GM18951 (cell line): ENCODE measurements at regions not wholly inside any gene's neighbourhood (a gene's known extent, or its start where the extent isn't known, plus 50 kb on each side); places are given as distances from the start of the nearest gene placed in this dataset.

Experiments used
- POLR2A ChIP-seq: IDR thresholded peaks from 4 replicates; pipeline ENCODE4 v1.6.1; 2011; ENCODE audit warnings: mild to moderate bottlenecking; ENCODE audit not compliant: insufficient read length, insufficient read depth; ENCODE audit errors: extremely low read depth
- in situ Hi-C: fragments of 300-500 bp; cut with MboI; formaldehyde crosslinking; loops from one replicate; pipeline ENCODE4 v1.12.0; 2022; ENCODE audit warnings: low sequenced_read_pairs, mixed read lengths, inconsistent platforms; ENCODE audit not compliant: unreplicated experiment

- TF ChIP-seq POLR2A: no peak
- in situ Hi-C loops: no loop called here
Measured at GRCh38 chr11:10392095-10393079, 62.7 kb upstream of the AMPD3 start.

- TF ChIP-seq POLR2A: no peak
- in situ Hi-C loops: no loop called here
Measured at GRCh38 chr11:10394229-10395101, 60.6 kb upstream of the AMPD3 start.

- in situ Hi-C loops: no loop called here
- no peak for TF ChIP-seq POLR2A
Measured at GRCh38 chr11:10395166-10395897, 59.7 kb upstream of the AMPD3 start.

- in situ Hi-C loops: no loop called here
- no peak for TF ChIP-seq POLR2A
Measured at GRCh38 chr11:10396771-10397170, 58.3 kb upstream of the AMPD3 start.

- no peak for TF ChIP-seq POLR2A
- in situ Hi-C loops: no loop called here
Measured at GRCh38 chr11:10397226-10397987, 57.7 kb upstream of the AMPD3 start.

- in situ Hi-C loops: no loop called here
- TF ChIP-seq POLR2A: no peak
Measured at GRCh38 chr11:10398525-10398924, 56.5 kb upstream of the AMPD3 start.

- in situ Hi-C loops: loop anchor here (5.0 kb wide), 1 partner anchor 331 kb away; no protein-coding TSS in a partner anchor
- TF ChIP-seq POLR2A: no peak
Measured at GRCh38 chr11:10400856-10401255, 54.2 kb upstream of the AMPD3 start.

- TF ChIP-seq POLR2A: no peak
- in situ Hi-C loops: loop anchor here (5.0 kb wide), 1 partner anchor 331 kb away; no protein-coding TSS in a partner anchor
Measured at GRCh38 chr11:10401256-10401655, 53.8 kb upstream of the AMPD3 start.

- TF ChIP-seq POLR2A: no peak
- in situ Hi-C loops: loop anchor here (5.0 kb wide), 1 partner anchor 330 kb away; no protein-coding TSS in a partner anchor
Measured at GRCh38 chr11:10401696-10402392, 53.2 kb upstream of the AMPD3 start.
